GM20000 (cell line): ENCODE measurements at regions not wholly inside any gene's neighbourhood (a gene's known extent, or its start where the extent isn't known, plus 50 kb on each side); places are given as distances from the start of the nearest gene placed in this dataset.

ENCODE experiments used
- DNase-seq: peaks from one replicate; pipeline ENCODE4 v3.0.0; 2012; ENCODE audit warnings: low spot score
- TF ChIP-seq, protein P1 (sequence below): IDR thresholded peaks from 2 replicates; pipeline ENCODE4 v1.5.1; 2012; ENCODE audit warnings: mild to moderate bottlenecking, control low read depth; ENCODE audit errors: extremely low read depth, missing control alignments

DNA sequence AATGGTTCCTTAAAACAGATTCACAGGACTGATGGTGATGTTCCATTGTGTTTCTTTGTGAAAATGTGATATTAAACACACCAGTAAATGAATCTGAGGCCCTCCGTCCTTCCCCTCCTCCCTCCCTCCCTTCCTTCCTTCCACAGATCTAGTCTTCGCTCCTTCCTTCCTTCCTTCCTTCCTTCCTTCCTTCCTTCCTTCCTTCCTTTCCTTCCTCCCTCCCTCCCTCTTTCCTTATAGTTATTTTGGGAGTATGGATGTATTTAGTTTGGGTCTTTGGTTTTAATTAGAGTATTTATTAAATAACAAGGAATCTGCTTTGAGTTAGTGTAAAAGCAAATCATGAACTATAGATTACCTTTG, 410.8 kb downstream of the PCNX1 start:
- DNase-seq: no peak
- TF ChIP-seq, protein P1, sequence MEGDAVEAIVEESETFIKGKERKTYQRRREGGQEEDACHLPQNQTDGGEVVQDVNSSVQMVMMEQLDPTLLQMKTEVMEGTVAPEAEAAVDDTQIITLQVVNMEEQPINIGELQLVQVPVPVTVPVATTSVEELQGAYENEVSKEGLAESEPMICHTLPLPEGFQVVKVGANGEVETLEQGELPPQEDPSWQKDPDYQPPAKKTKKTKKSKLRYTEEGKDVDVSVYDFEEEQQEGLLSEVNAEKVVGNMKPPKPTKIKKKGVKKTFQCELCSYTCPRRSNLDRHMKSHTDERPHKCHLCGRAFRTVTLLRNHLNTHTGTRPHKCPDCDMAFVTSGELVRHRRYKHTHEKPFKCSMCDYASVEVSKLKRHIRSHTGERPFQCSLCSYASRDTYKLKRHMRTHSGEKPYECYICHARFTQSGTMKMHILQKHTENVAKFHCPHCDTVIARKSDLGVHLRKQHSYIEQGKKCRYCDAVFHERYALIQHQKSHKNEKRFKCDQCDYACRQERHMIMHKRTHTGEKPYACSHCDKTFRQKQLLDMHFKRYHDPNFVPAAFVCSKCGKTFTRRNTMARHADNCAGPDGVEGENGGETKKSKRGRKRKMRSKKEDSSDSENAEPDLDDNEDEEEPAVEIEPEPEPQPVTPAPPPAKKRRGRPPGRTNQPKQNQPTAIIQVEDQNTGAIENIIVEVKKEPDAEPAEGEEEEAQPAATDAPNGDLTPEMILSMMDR: no peak

DNA sequence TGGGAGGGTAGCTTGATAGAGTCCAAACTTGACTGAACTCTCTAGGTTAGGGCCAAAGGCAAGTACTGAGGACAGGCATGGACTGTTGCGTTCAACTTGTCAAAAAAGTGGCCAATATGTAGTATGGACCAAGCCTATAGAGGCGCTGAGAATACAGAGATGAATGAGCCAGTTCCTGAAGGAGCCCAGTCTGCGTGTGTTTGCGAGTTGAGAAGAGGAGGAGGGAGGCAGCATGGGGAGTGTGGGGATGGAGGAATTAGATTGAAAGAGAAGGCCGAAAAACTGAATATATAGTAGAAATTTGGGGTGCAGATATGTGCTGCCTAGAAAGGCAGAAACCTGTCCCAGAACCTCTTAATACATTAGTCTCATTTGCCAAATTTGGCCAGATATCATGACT, 412.4 kb downstream of the PCNX1 start:
- no peak for DNase-seq
- TF ChIP-seq, protein P1: no peak

DNA sequence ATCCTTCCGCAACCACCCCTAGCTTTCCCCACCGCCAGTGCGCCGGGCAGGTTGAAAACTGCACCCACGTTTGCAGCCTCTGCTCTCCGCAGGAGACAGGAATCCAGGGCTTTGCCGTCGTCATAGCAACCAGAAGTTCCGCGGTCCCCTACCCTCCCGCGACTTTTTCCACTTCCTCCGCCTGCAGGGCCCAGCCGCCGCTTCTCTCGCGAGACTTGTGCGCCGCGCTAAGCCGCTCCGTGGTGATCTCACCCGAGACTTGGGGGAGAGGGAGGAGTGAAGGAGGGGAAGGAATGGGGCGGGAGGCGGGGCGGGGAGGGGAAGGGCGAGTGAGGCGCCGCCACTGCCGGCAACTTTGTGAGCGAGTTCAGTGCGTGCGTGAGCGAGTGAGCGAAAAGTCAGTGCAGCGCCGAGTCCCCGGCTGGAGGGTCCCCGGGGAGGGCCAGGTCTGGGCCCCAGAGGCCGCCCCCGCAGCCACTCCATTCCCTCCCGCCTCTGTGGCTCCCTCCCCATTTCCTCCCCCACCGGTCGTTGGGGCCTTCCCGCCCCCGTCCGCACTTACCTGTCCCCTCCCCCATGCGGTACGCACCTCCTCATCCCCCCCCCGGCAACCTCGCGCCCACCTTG, 413.0 kb downstream of the PCNX1 start, which contains the start of gene SIPA1L1:
Gene SIPA1L1, plus strand, starts transcription at position 370 of the 627 bp plus-strand sequence.
- DNase-seq: peak; percentile 96
- TF ChIP-seq, protein P1: no peak

DNA sequence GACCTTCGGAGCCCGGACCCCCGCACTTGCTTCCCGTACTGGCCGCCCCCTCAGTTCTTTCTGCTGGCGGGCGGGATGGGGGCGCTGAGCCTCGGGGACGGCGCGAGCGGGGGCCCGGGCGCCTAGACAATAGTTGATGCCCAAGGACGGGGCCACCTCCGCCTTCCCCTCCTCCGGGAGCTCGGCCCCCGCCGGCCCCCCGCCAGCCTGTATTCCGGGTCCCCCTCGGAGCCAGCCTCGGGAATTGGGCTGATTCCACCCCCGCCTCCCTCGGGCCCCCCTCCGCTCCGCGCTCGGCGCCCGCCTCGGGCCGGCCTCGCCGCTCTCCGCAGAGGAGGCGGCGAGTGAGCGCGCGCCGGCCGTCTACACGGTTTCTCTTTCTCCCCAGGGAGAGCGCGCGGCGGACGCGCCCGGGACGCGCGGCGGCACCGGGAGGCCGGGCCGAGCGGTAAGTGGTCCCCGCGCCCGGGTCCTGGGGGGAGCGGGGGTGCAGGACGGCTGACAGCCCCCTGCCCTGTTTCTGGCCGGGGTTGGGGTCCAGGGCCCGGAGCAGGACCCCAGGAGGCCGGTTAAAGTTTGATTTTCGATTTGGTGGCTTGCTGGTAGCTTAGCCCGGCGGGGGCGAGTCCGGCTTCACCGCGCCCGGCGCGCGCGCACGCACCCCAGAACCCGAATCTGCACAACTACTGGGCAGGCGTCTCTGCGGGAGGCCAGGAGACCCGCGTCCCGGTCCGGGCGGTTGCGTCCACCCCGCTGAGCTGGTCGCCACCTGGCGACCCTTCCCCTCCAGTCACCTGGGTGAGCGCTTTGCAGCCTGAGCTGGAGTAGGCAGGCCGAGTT, 413.7 kb downstream of the PCNX1 start:
- TF ChIP-seq, protein P1: no peak
- DNase-seq: peak; percentile 77

DNA sequence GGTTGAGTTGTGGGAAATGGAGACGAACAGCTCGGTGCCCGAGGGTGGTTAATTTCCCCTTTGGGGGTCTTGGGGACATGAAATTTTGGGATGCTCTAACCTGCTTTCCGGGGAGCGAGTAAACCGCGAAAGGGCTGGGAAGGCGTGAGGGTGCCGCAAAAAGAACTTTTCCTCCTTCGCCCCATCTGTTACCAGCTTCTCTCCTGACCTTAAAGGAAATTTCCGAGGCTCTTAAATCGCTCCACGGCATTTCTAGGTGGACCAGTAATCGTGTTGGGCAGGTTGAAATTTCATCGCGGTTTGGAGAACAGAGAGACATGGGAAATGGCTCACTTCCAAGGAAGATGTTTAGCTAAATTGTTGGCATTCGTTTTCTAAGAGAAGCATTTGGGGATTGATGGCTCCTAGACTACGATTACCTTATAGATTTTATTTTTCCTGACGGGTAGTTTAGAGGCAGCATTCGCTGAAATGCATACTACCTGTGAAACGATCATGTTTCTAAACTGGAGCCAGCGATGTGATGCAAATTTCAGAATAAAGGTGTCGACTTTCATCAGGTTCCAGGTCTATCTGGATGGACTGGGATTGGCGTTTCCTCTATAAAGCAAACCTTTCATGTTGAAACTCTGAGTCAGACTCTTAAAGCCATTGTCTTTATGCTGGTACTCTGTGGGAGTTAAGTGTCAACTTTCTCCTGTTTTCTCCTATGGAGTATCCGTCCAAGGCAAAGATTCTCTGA, 414.5 kb downstream of the PCNX1 start:
- TF ChIP-seq, protein P1: no peak
- DNase-seq: no peak

DNA sequence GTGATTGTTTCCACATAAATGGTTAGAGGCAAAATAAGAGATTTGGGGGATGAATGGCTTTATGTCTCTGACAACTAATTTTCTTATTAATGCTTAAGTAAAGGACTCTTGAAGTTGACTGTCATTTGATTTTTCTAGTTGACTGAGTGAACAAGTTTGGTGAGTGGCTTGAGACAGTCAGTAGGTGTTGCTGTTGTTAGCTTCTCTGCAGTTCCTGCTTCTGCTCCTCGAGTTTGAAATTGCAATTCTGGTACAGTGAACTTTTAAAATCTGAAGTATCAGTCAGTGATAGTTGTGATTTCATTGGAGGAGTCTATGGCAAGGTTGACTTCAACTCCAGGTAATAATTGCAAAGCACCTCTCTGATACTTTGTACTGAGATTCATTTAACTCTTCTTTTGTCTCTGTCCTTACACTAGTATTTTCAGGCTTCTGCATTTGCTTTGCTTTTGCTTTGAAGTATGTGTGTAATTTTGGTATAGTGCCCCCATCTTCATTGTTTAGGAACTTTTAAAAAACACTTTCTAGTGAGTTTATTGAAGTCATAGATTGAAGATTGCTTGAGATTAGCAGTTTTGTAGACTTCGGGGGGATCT, 415.5 kb downstream of the PCNX1 start:
- peak; percentile 67 for DNase-seq
- TF ChIP-seq, protein P1: peak; percentile 64

DNA sequence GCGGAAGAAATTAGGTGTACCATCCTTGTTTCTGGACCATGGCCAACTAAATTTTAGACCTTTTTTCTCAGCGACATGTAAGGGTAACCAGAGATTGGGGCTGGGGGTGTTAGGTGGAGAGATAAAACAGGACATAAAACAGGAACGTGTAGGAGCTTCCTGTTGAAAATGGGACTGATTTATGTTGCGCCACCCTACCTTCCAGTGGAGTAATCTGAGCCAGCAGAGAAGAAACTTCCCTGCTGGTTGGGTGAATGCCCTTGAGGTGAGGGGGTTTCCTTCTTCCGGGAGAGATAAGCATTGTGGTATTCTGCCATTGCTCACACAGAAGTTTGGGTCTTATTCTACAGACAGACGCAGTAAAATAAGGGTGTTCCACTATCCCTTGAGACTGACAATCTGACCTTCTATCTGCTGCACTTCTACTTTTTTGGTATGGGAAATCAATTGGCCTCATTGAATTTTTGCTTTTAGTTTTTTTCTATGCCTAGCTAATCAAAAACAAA, 417.6 kb downstream of the PCNX1 start:
- peak; percentile 49 for DNase-seq
- TF ChIP-seq, protein P1: no peak
